ENCODE measurements at regions not wholly inside any gene's neighbourhood (a gene's known extent, or its start where the extent isn't known, plus 50 kb on each side); places are given as distances from the start of the nearest gene placed in this dataset.
"Not testable (repeated sequence)": the region's sequence is repeated elsewhere in the genome, so short reads cannot be mapped to it uniquely, and the experiment has no call there.

GRCh38 chr11:127803755-127804154 lies 783.6 kb downstream of the ETS1 start:
- DNase-seq, result no peak

GRCh38 chr11:127800989-127801688 lies 786.2 kb downstream of the ETS1 start:
- no peak for DNase-seq

- DNase-seq, result no peak
Observed at GRCh38 chr11:127795326-127795725, 792.0 kb downstream of the ETS1 start.

DNA sequence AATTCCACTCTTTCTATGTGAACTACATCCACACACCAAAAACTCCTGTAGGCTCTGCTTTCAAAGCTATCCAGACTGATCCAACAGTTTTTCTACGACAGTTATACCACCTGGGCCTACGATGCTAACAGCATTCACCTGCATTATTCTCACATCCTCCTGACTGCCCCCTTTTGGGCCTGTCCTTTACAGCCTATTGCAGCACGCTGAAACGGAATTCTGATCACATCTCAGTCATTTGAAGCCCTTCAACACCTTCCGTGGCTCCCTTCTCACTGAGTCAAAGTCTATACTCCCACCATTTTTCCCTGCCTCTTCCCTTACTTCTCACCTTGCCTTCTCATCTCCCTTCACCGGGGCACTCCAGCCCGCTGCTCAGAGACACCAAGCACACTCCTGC lies 791.3 kb upstream of the KIRREL3 start:
- no peak for DNase-seq

DNA sequence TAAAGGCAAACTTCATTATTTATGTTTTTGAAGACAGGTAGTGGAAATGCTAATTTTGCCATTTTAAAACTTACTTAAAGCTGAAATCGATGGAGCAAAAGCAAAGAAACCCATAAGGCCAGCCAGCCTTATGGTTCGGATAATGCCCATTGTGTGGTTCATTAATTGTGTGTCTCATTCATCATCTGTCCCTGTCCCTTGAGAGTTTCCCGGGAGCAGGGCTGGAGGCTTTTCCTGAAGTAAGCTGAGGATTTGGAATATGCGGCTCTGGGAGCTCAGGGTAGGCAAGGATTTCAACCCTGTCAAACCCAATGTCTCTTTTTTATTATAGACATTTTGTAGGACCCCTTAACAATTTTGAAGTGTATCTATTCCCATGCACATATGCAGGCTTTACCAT lies 790.0 kb upstream of the KIRREL3 start:
- no peak for DNase-seq

DNA sequence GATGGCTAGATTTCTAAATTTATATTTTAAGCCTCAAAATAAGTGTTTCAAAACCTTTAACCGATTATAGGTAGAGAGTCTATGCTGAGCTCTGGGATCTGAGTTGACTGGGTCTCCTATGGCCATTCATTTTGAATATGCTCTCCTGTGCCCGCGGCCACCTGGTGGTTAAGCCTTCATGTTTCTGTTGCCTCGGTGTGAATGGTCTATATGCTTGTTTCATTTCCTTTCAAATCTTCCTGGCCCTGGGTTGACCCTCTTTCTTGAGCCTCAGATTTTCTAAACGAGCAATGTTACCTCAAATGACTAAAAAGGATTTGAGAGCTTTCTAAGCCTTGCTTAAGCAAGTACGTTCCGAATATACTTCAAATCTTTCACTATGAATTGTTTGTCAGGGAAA lies 789.4 kb upstream of the KIRREL3 start:
- no peak for DNase-seq

GRCh38 chr11:127772938-127773337 lies 772.4 kb upstream of the KIRREL3 start:
- not testable (repeated sequence) for DNase-seq

DNA sequence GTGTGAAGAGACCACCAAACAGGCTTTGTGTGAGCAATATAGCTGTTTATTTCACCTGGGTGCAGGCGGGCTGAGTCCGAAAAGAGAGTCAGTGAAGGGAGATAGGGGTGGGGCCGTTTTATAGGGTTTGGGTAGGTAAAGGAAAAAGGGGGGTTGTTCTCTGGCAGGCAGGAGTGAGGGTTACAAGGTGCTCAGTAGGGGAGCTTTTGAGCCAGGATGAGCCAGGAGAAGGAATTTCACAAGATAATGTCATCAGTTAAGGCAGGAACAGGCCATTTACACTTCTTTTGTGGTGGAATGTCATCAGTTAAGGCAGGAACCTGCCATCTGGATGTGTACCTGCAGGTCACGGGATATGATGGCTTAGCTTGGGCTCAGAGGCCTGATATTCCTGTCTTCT lies 768.4 kb upstream of the KIRREL3 start:
- DNase-seq, result not testable (repeated sequence)

- no peak for DNase-seq
Observed at GRCh38 chr11:127766734-127767133, 766.2 kb upstream of the KIRREL3 start.

DNA sequence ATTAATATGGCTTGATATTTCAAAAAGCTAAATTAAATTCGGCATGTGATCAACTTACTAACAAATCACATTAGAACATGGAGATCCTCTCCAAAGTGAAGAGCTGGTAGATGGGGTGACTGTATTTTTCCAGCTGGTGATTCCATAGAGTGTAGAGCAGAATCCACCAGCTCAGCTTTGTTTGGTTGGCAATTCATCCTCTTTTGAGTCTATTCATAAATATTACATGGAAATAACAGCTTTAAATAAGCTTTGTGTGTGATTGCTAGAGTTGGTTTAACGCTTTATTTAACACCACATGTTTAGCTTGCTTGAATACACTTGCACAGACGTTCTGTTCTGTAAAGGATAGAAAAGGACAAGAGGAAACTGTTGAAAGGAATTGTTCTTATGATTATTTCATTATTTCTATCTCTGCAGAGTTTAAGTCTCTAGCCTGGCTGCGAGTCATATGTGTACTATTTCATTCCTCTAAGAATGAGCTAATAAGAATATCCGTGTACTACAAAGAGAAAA lies 738.3 kb upstream of the KIRREL3 start:
- DNase-seq, result no peak

- no peak for DNase-seq
Observed at GRCh38 chr11:127737499-127737898, 736.9 kb upstream of the KIRREL3 start.

GRCh38 chr11:127733552-127733951 lies 733.0 kb upstream of the KIRREL3 start:
- DNase-seq, result no peak

GRCh38 chr11:127726367-127726766 lies 725.8 kb upstream of the KIRREL3 start:
- no peak for DNase-seq

DNA sequence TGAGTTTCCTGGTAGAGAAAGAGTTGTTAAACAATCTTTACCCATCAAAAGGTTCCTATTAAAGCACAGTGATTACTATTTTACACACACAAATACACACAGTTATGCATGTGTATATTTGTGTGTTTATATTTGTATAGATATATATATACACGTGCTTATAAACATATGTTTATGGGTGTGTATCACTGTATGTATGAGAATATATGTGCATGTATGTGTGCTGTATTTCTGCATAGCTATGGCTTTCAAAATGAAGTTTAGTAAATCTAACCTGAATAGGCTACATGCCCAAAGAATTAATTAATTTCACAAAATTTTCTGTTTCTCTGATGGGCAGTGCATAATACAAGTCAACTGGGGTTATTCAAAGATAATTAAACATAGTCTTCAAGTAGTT lies 723.1 kb upstream of the KIRREL3 start:
- no peak for DNase-seq

DNA sequence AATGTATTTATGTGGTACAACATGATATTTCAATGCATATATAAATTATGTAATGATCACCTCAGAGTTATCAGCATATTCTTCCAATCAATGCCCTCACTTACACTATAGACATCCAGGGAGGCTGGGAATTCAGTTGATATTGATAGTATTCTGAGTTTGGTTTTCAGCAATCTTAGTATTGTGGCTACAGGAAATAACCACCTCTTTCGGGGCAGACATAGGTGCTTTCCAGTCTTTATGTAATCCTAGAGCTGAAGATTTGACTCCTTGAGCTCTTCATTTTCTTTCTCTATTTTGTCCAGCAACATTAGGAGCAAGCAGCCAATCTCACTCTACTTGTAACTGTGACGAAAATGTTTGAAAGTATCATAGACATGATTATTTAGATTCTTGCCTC lies 712.7 kb upstream of the KIRREL3 start:
- no peak for DNase-seq

GRCh38 chr11:127711748-127712147 lies 711.2 kb upstream of the KIRREL3 start:
- DNase-seq, result no peak

GRCh38 chr11:127710831-127711230 lies 710.3 kb upstream of the KIRREL3 start:
- DNase-seq, result no peak

DNA sequence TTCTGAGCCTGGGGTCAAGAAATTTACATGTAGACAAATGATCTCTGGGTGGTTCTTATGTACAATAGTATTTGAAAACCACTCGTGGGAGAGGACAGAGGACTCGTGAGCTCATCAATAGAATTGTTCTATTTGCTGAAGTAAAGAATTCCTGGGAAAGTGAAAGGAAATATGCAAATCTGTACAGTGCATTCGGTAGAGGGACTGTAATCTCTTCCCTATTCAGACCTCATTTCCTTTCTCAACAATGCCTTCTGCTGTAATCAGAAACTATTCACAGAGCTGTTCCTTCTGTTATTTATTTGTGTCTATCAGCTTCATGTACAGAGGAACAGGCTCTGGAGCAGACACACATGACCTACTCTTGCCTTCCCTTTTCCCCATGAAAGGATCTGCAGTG lies 709.4 kb upstream of the KIRREL3 start:
- DNase-seq, result no peak

DNA sequence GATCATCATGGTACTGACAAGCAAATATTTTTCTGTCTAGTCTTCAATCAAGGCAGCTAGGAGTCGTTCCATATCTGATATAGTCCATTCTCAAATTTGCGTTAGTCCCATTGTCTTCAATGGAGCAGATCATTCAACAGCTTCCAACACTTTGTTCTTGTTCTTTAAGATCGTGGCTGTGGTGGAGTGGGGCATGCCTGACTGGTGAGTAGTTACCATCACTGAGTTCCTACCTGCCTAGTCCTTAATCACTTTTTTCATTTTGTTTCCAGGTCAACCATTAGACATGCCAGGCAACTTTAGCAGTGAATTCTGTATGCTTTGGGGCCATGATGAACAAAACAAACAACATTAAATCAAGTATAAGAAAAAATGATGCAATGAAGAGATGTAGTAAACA lies 693.1 kb upstream of the KIRREL3 start:
- no peak for DNase-seq

DNA sequence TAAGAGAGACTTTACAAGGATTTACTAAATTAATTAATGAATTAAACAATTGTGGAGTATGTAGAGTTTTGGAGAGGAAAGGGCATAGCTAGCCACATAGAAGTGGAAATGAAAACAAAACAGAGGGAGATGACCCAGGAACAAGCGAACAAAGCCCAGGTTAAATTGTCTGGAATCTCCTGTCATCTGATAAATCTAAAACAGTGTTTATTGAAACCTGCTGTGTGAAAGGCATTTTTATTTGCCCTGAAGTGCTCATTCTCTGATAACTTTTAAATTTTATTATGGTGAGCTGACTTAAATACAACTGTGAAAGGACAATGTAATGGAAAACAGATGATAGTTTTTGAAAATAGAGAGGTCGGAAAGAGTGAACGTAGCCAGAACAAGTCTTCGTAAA lies 682.8 kb upstream of the KIRREL3 start:
- DNase-seq, result no peak

DNA sequence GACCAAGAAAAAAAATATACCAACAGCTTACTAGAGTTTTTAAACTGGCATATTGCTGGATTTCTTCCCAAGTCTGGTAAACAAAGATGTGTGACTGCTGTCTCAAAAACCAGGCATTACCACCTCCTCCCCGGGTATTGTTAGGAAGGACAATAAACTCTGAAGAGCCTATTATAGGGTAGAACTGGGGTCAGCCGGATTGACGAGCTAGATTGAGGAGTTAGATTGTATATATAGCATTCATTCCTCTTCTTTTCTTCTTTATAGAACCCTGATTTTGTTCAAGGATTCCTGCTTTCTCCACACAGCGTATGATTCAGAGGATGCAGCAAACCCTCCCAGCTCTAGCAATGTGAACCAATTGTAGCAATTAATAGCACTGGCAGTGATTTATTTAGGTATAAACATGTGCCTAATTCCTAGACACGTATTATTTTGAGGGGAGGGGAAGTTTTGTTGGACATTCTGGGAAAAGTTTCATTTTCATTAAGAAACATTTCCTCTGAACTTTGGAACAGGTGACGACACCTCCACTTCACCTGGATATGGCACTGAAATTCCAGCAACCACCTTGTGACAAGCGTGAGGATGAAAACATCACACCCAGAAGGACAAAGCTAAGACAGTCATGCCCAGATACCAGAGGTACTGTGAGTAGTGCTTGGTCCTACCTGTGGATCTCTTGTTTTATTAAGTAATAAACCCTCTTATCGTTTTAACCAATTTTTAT lies 679.4 kb upstream of the KIRREL3 start:
- DNase-seq, result no peak

DNA sequence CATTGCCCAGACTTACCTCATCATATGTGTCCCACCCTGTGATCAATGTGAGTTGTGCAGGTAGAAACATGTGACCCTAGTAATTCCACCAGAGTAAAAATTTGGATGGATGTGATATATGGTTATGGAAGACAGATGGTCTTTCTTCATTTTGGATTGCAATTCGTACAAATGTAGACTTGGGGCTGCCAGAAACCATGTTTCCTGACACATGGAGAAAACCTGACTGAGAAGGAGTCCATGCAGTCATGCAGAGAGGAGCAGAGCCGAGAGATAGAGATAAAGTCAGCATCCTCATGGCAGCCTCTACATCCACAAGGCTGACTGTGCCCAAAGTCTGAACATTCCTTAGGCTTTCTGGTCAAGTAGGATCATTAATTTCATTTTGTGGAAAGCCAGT lies 678.1 kb upstream of the KIRREL3 start:
- no peak for DNase-seq

GRCh38 chr11:127677660-127678425 lies 677.3 kb upstream of the KIRREL3 start:
- no peak for DNase-seq

GRCh38 chr11:127675581-127675980 lies 675.0 kb upstream of the KIRREL3 start:
- DNase-seq, result no peak
